HUES48 (cell line): ENCODE measurements at regions not wholly inside any gene's neighbourhood (a gene's known extent, or its start where the extent isn't known, plus 50 kb on each side); places are given as distances from the start of the nearest gene placed in this dataset.

Experiments
- H3K27ac ChIP-seq: one replicate; pipeline ENCODE4 v1.7.0; 2013; ENCODE audit warnings: low read depth, low read length, inconsistent platforms
- H3K27me3 ChIP-seq: 2 replicates; pipeline ENCODE4 v1.6.1; 2013; ENCODE audit warnings: mild to moderate bottlenecking, low read length; ENCODE audit not compliant: control insufficient read depth, insufficient read depth
- H3K36me3 ChIP-seq: 2 replicates; pipeline ENCODE4 v1.6.1; 2013; ENCODE audit warnings: low read length; ENCODE audit not compliant: control insufficient read depth, insufficient read depth
- H3K4me1 ChIP-seq: 2 replicates; pipeline ENCODE4 v1.6.1; 2013; ENCODE audit warnings: mild to moderate bottlenecking, low read length; ENCODE audit not compliant: control insufficient read depth, insufficient read depth
- H3K4me3 ChIP-seq: 2 replicates; pipeline ENCODE4 v1.5.1; 2013; ENCODE audit warnings: mild to moderate bottlenecking, low read depth, low read length
- H3K9ac ChIP-seq: 2 replicates; pipeline ENCODE4 v1.6.1; 2013; ENCODE audit warnings: mild to moderate bottlenecking, low read depth, low read length, moderate library complexity
- H3K9me3 ChIP-seq: 2 replicates; pipeline ENCODE4 v1.6.1; 2013; ENCODE audit warnings: low read length; ENCODE audit not compliant: control insufficient read depth, insufficient read depth

- Histone ChIP-seq H3K27ac (no peak overlapping the region), H3K4me1 (no peaks in the 10 kb centered on the region), H3K36me3 (no peaks in the 10 kb centered on the region), H3K4me3 (no peak overlapping the region), H3K9ac (no peak overlapping the region), H3K9me3 (no peaks in the 10 kb centered on the region), H3K27me3 (0 out of 2 replicates have a peak, but pooled peaks cover 6% of the 10 kb centered on the region)
Measured at GRCh38 chr2:844715-845114, 105.9 kb upstream of the SNTG2 start.

DNA sequence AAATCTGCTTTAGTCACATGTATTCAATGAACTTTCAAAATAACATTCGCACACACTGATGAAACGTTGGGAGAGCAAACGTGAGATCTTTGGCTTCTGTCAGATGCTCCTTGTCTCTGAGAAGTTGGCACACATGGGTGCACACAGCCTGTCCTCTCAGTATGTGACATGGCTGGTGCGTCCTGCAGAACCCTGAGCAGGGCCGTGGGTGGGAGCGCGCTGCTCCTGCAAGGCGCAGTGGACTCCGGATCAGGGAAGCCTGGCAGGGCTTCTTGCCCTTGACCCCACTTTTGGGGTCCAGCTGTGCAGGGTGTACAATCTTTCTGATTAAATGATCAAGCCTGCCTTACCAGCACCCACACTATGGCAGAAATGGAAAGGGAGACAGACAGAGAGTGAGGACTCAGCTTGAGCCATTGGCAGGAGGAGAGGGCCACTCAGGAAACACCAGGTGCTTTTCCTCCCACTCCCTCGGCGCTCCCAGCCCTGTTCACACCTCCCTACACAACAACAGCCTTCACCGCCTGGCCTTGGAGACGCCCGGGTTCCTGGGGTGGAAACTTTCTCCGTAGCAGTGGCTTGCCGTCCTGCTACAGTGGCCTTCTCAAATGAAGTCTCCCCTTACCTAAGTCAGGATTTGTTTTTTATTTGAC lies 108.4 kb upstream of the SNTG2 start:
- Histone ChIP-seq H3K27ac (no peak overlapping the region), H3K9me3 (no peaks in the 10 kb centered on the region), H3K36me3 (no peaks in the 10 kb centered on the region), H3K4me3 (no peak overlapping the region), H3K9ac (no peak overlapping the region), H3K4me1 (no peaks in the 10 kb centered on the region), H3K27me3 (0 out of 2 replicates have a peak, but pooled peaks cover 6% of the 10 kb centered on the region)

DNA sequence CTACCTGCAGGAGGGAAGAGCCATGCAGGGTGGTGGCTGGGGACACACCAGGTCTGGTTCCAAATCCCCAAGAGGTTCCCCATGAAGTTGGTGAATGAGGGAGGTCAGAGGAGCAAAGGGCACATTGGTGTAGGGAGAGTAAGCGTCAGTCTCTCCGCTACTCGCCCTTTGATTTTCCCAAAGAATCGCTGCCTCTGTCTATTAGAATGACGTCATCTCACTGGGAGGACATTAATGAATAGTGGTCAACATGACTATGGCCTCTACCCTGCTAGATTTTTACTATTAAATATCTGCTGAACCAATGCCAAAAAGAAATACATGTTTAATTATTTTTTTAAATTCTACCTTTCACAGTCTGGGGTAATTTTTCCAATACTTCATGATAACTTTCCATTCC lies 109.6 kb upstream of the SNTG2 start:
- no peak overlapping the region for H3K9ac ChIP-seq

DNA sequence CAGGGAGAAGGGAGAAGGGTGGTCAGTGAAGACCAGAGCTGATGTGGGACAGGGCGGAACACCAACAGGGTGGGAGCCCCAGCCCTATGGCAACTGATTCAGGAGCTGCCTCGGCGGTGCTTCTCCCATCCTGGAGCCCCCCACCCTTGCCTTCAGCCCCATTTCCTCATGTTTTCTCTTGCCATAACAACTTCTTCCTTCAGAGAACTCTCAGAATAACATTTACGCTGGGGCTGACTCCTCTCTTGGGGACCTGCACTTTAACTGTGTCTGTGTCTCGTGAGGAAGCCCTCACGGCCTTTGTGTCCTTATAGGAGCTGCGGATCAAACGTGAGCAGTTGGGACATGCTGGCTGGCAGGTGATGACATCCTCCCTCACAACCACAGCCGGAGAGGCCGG lies 116.4 kb upstream of the SNTG2 start:
- peaks cover 10% of the 10 kb centered on the region; the same call in 1 of the 2 replicates for H3K27me3 ChIP-seq
- no peaks in the 10 kb centered on the region for H3K36me3 ChIP-seq
- H3K4me1 ChIP-seq = peaks cover 18% of the 10 kb centered on the region
- H3K9me3 ChIP-seq = no peaks in the 10 kb centered on the region
- no peak overlapping the region for H3K9ac ChIP-seq
- no peak overlapping the region for H3K27ac ChIP-seq
- H3K4me3 ChIP-seq = no peak overlapping the region

More for the DNA sequence above, 109.6 kb upstream of the SNTG2 start:
- Histone ChIP-seq H3K9me3 (no peaks in the 10 kb centered on the region), H3K4me3 (no peak overlapping the region), H3K36me3 (no peaks in the 10 kb centered on the region), H3K27ac (no peak overlapping the region), H3K4me1 (no peaks in the 10 kb centered on the region), H3K27me3 (0 out of 2 replicates have a peak, but pooled peaks cover 6% of the 10 kb centered on the region)

DNA sequence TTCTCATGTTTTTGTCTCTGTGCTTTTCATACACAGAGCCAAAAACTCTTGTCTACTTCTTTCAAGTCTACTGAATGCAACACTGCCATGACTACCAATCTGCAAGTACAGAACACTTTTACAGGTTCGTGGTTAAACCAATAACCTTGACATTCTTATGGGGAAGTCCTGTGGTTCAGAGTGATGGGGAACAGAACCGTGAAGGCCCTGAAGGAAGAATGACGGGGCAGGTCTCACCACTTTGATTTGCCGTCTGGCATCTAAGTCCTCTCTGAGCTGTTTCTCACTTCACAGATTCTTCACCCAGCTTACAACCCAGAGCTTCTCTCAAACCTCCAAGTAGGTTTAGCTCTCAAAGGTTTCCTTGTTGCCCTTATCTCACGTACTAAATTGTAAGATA lies 117.5 kb upstream of the SNTG2 start:
- Histone ChIP-seq H3K27ac (no peak overlapping the region), H3K27me3 (peaks cover 12% of the 10 kb centered on the region), H3K9me3 (no peaks in the 10 kb centered on the region), H3K4me3 (no peak overlapping the region), H3K36me3 (no peaks in the 10 kb centered on the region), H3K4me1 (peaks cover 18% of the 10 kb centered on the region), H3K9ac (no peak overlapping the region)

GRCh38 chr2:832635-833034 lies 118.0 kb upstream of the SNTG2 start:
- peaks cover 18% of the 10 kb centered on the region for H3K4me1 ChIP-seq
- no peak overlapping the region for H3K4me3 ChIP-seq
- H3K27me3 ChIP-seq = peaks cover 12% of the 10 kb centered on the region
- no peak overlapping the region for H3K9ac ChIP-seq
- H3K9me3 ChIP-seq = no peaks in the 10 kb centered on the region
- no peak overlapping the region for H3K27ac ChIP-seq
- H3K36me3 ChIP-seq = no peaks in the 10 kb centered on the region

DNA sequence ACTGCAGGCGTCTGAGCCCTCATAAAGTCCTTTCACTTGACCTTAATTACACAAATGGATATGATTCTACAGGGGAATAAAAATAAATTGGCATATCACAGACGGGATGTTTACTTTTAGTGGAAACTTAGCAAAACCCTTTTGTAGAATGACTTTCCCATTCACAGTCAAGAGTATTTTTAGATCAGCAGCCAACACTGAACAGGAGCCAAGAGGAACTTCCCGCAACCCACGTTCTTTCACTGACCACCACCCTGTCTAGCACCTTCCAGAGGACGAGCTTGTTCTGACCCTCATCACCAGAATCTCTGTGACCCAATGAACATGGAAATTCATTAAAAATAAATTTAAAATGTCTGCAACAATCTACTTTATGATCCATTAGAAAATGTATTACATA lies 119.0 kb upstream of the SNTG2 start:
- Histone ChIP-seq H3K4me1 (peaks cover 18% of the 10 kb centered on the region), H3K9me3 (no peaks in the 10 kb centered on the region), H3K9ac (no peak overlapping the region), H3K27ac (no peak overlapping the region), H3K36me3 (no peaks in the 10 kb centered on the region), H3K4me3 (no peak overlapping the region), H3K27me3 (peaks cover 12% of the 10 kb centered on the region)

DNA sequence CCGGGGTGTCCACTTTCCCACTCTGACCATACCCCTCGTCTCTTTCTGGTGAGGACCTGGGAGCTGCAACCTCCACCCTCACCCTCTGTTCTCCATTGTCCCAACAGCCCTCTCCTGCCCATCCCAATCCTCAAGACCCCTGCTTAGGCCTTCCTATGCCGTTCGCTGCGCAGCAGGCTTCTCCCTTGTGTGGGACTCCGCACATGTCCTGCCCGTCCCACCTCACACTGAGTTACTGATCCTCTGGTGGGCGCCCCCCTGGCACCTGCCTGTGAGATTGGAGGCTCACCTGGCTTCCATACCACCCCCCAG lies 119.5 kb upstream of the SNTG2 start:
- no peak overlapping the region for H3K4me3 ChIP-seq
- H3K36me3 ChIP-seq = no peaks in the 10 kb centered on the region
- no peak overlapping the region for H3K9ac ChIP-seq
- H3K27me3 ChIP-seq = peaks cover 12% of the 10 kb centered on the region
- H3K27ac ChIP-seq = no peak overlapping the region
- H3K4me1 ChIP-seq = peaks cover 18% of the 10 kb centered on the region
- no peaks in the 10 kb centered on the region for H3K9me3 ChIP-seq

DNA sequence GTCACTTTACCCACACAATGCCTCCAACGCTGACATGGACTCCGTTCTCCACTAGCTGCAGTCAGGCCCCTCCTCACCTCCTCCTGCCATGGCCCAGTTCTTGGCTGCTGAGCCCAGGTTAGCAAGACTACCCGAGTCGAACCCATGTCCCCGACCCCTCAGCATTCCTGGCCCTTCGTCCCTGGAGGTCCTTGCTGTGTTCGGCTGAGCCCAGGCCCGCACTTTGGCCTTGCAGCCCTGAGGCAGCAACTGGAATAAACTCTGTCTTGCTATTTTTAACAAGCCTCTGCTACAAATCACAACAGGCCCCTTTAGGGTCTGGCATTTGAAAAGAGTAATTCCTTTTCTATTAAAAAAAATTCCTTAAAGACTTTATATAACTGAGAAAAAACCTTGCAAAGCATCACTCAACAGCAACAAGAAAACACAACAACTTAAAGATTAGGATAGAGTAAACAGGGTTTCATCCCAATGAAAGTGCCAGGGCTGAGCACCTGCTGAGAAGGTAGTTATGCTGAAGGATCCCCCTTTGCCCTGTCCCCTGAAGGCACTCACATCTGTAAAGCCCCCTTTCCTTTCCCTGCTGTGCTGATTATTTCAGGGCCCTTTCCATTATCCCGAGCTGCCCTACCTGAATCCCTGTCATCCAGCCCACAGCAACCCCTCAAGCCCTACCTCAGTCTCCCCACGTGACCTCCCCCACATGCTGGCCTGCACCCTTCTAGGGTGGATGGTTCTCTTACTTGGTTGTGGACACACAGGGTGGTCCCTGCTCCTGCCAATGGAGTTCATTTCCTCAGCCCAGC lies 120.0 kb upstream of the SNTG2 start:
- Histone ChIP-seq H3K36me3 (no peaks in the 10 kb centered on the region), H3K27me3 (peaks cover 12% of the 10 kb centered on the region), H3K4me1 (peaks cover 18% of the 10 kb centered on the region), H3K9ac (no peak overlapping the region), H3K9me3 (no peaks in the 10 kb centered on the region), H3K27ac (no peak overlapping the region), H3K4me3 (no peak overlapping the region)

GRCh38 chr2:829047-829446 lies 121.6 kb upstream of the SNTG2 start:
- H3K27me3 ChIP-seq = peaks cover 12% of the 10 kb centered on the region
- no peaks in the 10 kb centered on the region for H3K36me3 ChIP-seq
- no peak overlapping the region for H3K27ac ChIP-seq
- H3K4me1 ChIP-seq = peaks cover 18% of the 10 kb centered on the region
- H3K9ac ChIP-seq = no peak overlapping the region
- H3K4me3 ChIP-seq = no peak overlapping the region
- H3K9me3 ChIP-seq = no peaks in the 10 kb centered on the region

DNA sequence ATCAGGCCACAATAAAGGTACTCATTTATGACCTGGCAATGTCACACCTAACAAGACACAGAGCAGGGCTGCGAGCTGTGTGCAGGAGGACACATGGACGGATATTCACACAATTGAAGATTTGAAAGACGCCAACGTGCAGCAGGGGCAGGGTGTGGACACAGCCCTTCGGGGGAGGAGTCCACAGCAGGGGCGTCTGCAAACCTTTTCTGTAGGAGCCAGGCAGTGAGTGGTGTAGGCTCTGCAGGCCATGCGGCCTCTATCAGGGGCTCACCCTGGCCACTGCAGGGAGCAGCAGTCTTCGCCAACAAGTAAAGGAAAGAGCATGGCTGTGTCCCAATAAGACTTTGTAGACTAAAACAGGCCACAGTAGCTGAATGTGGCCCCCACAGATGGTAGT lies 125.7 kb upstream of the SNTG2 start:
- no peaks in the 10 kb centered on the region for H3K4me1 ChIP-seq
- no peaks in the 10 kb centered on the region for H3K36me3 ChIP-seq
- H3K27ac ChIP-seq = no peak overlapping the region
- H3K9me3 ChIP-seq = no peaks in the 10 kb centered on the region
- peaks cover 10% of the 10 kb centered on the region for H3K27me3 ChIP-seq
- no peak overlapping the region for H3K4me3 ChIP-seq
- H3K9ac ChIP-seq = no peak overlapping the region
